Bronchial epithelial cell (primary cell): ENCODE measurements at regions not wholly inside any gene's neighbourhood (a gene's known extent, or its start where the extent isn't known, plus 50 kb on each side); places are given as distances from the start of the nearest gene placed in this dataset.
"Not testable (repeated sequence)": the region's sequence is repeated elsewhere in the genome, so short reads cannot be mapped to it uniquely, and the experiment has no call there.

Experiments
- DNase-seq: peaks from one replicate; pipeline ENCODE4 v3.0.0-alpha.2; 2010; ENCODE audit warnings: low read depth
- FAIRE-seq: peaks from 2 replicates; lab custom pipeline; 2011; peaks lifted over from hg19 to GRCh38; lab: Jason Lieb, UNC
- H3K27me3 ChIP-seq: 2 replicates; pipeline ENCODE4 v1.5.1; 2011; ENCODE audit warnings: low read length; ENCODE audit not compliant: control insufficient read depth, insufficient read depth
- H3K36me3 ChIP-seq: 2 replicates; pipeline ENCODE4 v1.5.1; 2011; ENCODE audit warnings: low read length; ENCODE audit not compliant: control insufficient read depth, insufficient read depth
- H3K4me3 ChIP-seq: 2 replicates; pipeline ENCODE4 v1.5.1; 2011; ENCODE audit warnings: mild to moderate bottlenecking, low read depth, low read length, control low read depth
- CTCF ChIP-seq: IDR thresholded peaks from 2 replicates; pipeline ENCODE4 v1.5.1; 2011; ENCODE audit warnings: mild to moderate bottlenecking, moderate library complexity, low read length, control low read depth, inconsistent platforms; ENCODE audit not compliant: insufficient read depth, severe bottlenecking

GRCh38 chrX:46228389-46228788, 316.8 kb downstream of the ZNF674 start:
- no peak for DNase-seq
- no peak for TF ChIP-seq CTCF
- H3K4me3 ChIP-seq = no peak overlapping the region
- H3K27me3 ChIP-seq = no peaks in the 10 kb centered on the region
- H3K36me3 ChIP-seq = no peaks in the 10 kb centered on the region
- no peak for FAIRE-seq

GRCh38 chrX:46226422-46226821, 318.8 kb downstream of the ZNF674 start:
- H3K27me3 ChIP-seq = no peaks in the 10 kb centered on the region
- no peak overlapping the region for H3K4me3 ChIP-seq
- H3K36me3 ChIP-seq = no peaks in the 10 kb centered on the region
- DNase-seq (no peak), FAIRE-seq (no peak)
- no peak for TF ChIP-seq CTCF

- H3K4me3 ChIP-seq, FAIRE-seq, H3K36me3 ChIP-seq, DNase-seq, H3K27me3 ChIP-seq: not testable (repeated sequence)
These were observed 321.7 kb downstream of the ZNF674 start for GRCh38 chrX:46223499-46223898.

- DNase-seq (no peak), FAIRE-seq (no peak)
- H3K4me3 ChIP-seq = no peak overlapping the region
- no peaks in the 10 kb centered on the region for H3K27me3 ChIP-seq
- TF ChIP-seq CTCF = no peak
- no peaks in the 10 kb centered on the region for H3K36me3 ChIP-seq
These were observed 324.4 kb downstream of the ZNF674 start for GRCh38 chrX:46220822-46221221.

- FAIRE-seq (no peak), DNase-seq (peak; percentile 38)
- Histone ChIP-seq H3K36me3 (no peaks in the 10 kb centered on the region), H3K4me3 (no peak overlapping the region), H3K27me3 (no peaks in the 10 kb centered on the region)
- TF ChIP-seq CTCF = no peak
These were observed 326.8 kb downstream of the ZNF674 start for GRCh38 chrX:46218373-46218772.

GRCh38 chrX:46216406-46216805, 328.8 kb downstream of the ZNF674 start:
- Histone ChIP-seq H3K27me3 (no peaks in the 10 kb centered on the region), H3K36me3 (no peaks in the 10 kb centered on the region), H3K4me3 (no peak overlapping the region)
- TF ChIP-seq CTCF = no peak
- DNase-seq (no peak), FAIRE-seq (no peak)
